CD4-positive, alpha-beta T cell (primary cell): ENCODE measurements at regions not wholly inside any gene's neighbourhood (a gene's known extent, or its start where the extent isn't known, plus 50 kb on each side); places are given as distances from the start of the nearest gene placed in this dataset.

Experiments used
- ATAC-seq: fragments of 200-7000 bp; cut with Tn5 transposase; one replicate; pipeline ENCODE4 v1.10.0; 2022; ENCODE audit warnings: mild to moderate bottlenecking; ENCODE audit not compliant: poor library complexity
- CTCF ChIA-PET: fragments of 350-600 bp; sonication (Branson Sonifier 250); formaldehyde crosslinking; loops from one replicate; lab custom pipeline; 2021; ENCODE audit warnings: antibody characterized with exemption, inconsistent platforms; lab: Charles Lee
- POLR2A ChIA-PET: fragments of 350-600 bp; sonication (Branson Sonifier 250); formaldehyde crosslinking; loops from one replicate; lab custom pipeline; 2021; ENCODE audit warnings: antibody characterized with exemption, inconsistent platforms; lab: Charles Lee
- DNase-seq, 14 experiments: peaks; one replicate each; pipeline ENCODE4 v3.0.0-alpha.2; 2013 to 2020; ENCODE audit warnings: mixed read lengths in 2 of 14
- H3K27ac ChIP-seq, 2 donors: one replicate each; pipeline versions ENCODE4 v1.5.1 to v1.7.0; 2013; ENCODE audit warnings: low read length in 2 of 2, low read depth in 1 of 2, mild to moderate bottlenecking in 1 of 2
- H3K27me3 ChIP-seq, 2 experiments: 1 replicate in 1 of 2; 2 replicates in 1 of 2; pipeline versions ENCODE4 v1.6.1 to v1.7.0; 2013; ENCODE audit warnings: low read length in 2 of 2, control low read depth in 1 of 2, mild to moderate bottlenecking in 1 of 2, moderate library complexity in 1 of 2; ENCODE audit not compliant: insufficient read depth in 2 of 2, control insufficient read depth in 1 of 2
- H3K36me3 ChIP-seq: one replicate; pipeline ENCODE4 v1.6.1; 2013; ENCODE audit warnings: low read length, control low read depth; ENCODE audit not compliant: insufficient read depth
- H3K4me1 ChIP-seq: one replicate; pipeline ENCODE4 v1.6.1; 2013; ENCODE audit warnings: low read length, control low read depth; ENCODE audit not compliant: insufficient read depth
- H3K4me3 ChIP-seq: one replicate; pipeline ENCODE4 v1.5.1; 2013; ENCODE audit warnings: mild to moderate bottlenecking, low read length, moderate library complexity
- H3K9me3 ChIP-seq, 2 experiments: 1 replicate in 1 of 2; 2 replicates in 1 of 2; pipeline versions ENCODE4 v1.6.1 to v1.7.0; 2013; ENCODE audit warnings: low read length in 2 of 2, mild to moderate bottlenecking in 2 of 2, control low read depth in 1 of 2, moderate library complexity in 1 of 2; ENCODE audit not compliant: control insufficient read depth in 1 of 2, insufficient read depth in 1 of 2
- H3K27ac Mint-ChIP-seq: one replicate; pipeline ENCODE4 v1.8.0; 2020; ENCODE audit warnings: mixed read lengths
- H3K27me3 Mint-ChIP-seq: one replicate; pipeline ENCODE4 v1.8.0; 2021; ENCODE audit warnings: mixed read lengths
- H3K36me3 Mint-ChIP-seq: one replicate; pipeline ENCODE4 v1.8.0; 2021; ENCODE audit warnings: low read depth, mixed read lengths
- H3K4me1 Mint-ChIP-seq: one replicate; pipeline ENCODE4 v1.8.0; 2021; ENCODE audit warnings: low read depth, mixed read lengths
- H3K4me3 Mint-ChIP-seq: one replicate; pipeline ENCODE4 v1.8.0; 2020; ENCODE audit warnings: mild to moderate bottlenecking, mixed read lengths
- H3K9me3 Mint-ChIP-seq: one replicate; pipeline ENCODE4 v1.8.0; 2020; ENCODE audit warnings: mixed read lengths
- CTCF ChIP-seq: fragments of 200-600 bp; IDR thresholded peaks from one replicate; pipeline ENCODE4 v1.8.0; 2022; ENCODE audit warnings: antibody characterized with exemption, mild to moderate bottlenecking
- intact Hi-C, 2 experiments: fragments of 100-400 bp; cut with DNase I in 1 of 2; cut with micrococcal nuclease in 1 of 2; formaldehyde crosslinking; loops; one replicate each; pipeline versions ENCODE4 v1.15.1 to v1.9.0; 2023 to 2025; cut with DNase I, micrococcal nuclease

GRCh38 chr3:109818081-109818480, 480.7 kb upstream of the DPPA4 start:
- no peak overlapping the region for H3K4me3 Mint-ChIP-seq
- H3K36me3 ChIP-seq: no peaks in the 10 kb centered on the region
- intact Hi-C loops: no loop called here
- H3K27ac ChIP-seq: no peak overlapping the region
- H3K27me3 ChIP-seq: no peaks in the 10 kb centered on the region
- DNase-seq (no peak), ATAC-seq (no peak)
- POLR2A ChIA-PET: no interaction called here
- no peaks in the 10 kb centered on the region for H3K9me3 ChIP-seq
- no peaks in the 10 kb centered on the region for H3K4me1 Mint-ChIP-seq
- no peak overlapping the region for H3K27ac Mint-ChIP-seq
- no peaks in the 10 kb centered on the region for H3K9me3 Mint-ChIP-seq
- no peak overlapping the region for H3K4me3 ChIP-seq
- CTCF ChIA-PET: no interaction called here
- H3K36me3 Mint-ChIP-seq: no peaks in the 10 kb centered on the region
- no peaks in the 10 kb centered on the region for H3K27me3 Mint-ChIP-seq
- TF ChIP-seq CTCF: no peak
- H3K4me1 ChIP-seq: no peaks in the 10 kb centered on the region

DNA sequence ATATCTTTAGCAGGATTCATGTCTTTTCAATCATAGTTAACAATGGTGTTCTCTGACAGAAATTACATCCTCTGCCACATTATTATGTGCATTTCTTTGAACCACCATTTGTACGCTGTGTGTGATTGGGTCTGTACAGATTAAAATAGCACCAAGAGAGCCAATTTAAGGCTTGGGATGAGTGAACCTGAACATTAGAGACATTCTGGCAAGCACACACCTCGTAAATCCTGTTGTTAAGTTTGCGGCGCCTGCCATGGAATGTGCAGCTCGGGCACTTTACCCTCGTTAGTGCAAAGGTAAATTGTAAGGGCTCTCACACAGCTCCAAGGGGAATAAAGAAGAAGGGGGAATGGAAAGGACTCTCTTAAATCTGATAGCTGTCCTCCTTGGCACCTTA, 482.4 kb upstream of the DPPA4 start:
- ChIA-PET CTCF (no interaction called here), POLR2A (no interaction called here)
- Mint-ChIP-seq H3K4me1 (no peaks in the 10 kb centered on the region), H3K27me3 (no peaks in the 10 kb centered on the region), H3K4me3 (no peak overlapping the region), H3K27ac (no peak overlapping the region), H3K36me3 (no peaks in the 10 kb centered on the region), H3K9me3 (no peaks in the 10 kb centered on the region)
- Histone ChIP-seq H3K27ac (no peak overlapping the region), H3K27me3 (no peaks in the 10 kb centered on the region), H3K9me3 (no peaks in the 10 kb centered on the region), H3K36me3 (no peaks in the 10 kb centered on the region), H3K4me1 (no peaks in the 10 kb centered on the region), H3K4me3 (no peak overlapping the region)
- DNase-seq (no peak), ATAC-seq (no peak)
- intact Hi-C loops: no loop called here
- TF ChIP-seq CTCF: no peak

DNA sequence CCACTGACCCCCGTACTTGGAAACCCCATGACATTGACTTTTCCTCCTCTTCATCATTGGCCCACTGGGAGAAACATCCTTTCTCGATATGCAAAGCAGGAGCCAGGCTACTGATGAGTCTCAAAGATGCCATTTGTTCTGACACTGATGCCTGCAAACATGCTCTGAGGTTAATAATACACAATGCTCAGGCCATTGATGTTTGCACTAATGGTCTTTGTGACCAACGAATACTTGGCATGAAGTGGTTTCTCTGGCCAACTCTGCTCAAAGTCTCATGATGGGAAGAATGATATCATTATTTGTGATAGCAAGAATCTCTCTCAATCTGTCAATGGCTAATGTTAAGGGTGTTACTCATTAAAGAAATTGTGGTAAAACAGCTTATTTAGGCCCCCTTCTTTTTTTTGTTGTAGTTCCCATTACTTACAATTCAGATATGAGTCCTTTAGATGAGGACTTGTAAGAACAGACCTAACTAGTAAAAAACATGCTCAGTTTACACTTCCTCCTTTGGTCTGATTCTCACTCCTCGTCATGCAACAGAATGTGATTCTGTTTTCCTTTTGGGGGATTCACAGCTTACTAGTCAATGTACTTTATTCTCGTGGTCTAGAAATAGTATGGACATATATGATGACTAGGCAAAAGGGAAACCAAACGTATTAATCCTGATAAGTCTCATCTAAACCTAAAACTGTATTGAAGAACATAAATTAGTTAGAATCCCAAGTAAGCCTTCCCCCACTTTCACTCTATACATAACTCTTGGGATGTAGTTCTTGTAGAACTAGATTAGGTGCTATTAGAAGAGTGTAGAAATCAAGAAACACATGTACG, 488.8 kb upstream of the DPPA4 start:
- ATAC-seq (no peak), DNase-seq (no peak)
- TF ChIP-seq CTCF: no peak
- Histone ChIP-seq H3K27me3 (no peaks in the 10 kb centered on the region), H3K4me1 (no peaks in the 10 kb centered on the region), H3K36me3 (no peaks in the 10 kb centered on the region), H3K4me3 (no peak overlapping the region), H3K27ac (no peak overlapping the region), H3K9me3 (peaks cover 0 to 8% of the 10 kb centered on the region in 2 experiments)
- Mint-ChIP-seq H3K9me3 (no peaks in the 10 kb centered on the region), H3K27ac (no peak overlapping the region), H3K4me1 (no peaks in the 10 kb centered on the region), H3K27me3 (no peaks in the 10 kb centered on the region), H3K4me3 (no peak overlapping the region), H3K36me3 (no peaks in the 10 kb centered on the region)
- intact Hi-C loops: no loop called here
- ChIA-PET CTCF (no interaction called here), POLR2A (no interaction called here)
